Inferior parietal cortex (tissue), 1 donor: ENCODE measurements at regions not wholly inside any gene's neighbourhood (a gene's known extent, or its start where the extent isn't known, plus 50 kb on each side); places are given as distances from the start of the nearest gene placed in this dataset.
"Not testable (repeated sequence)": the region's sequence is repeated elsewhere in the genome, so short reads cannot be mapped to it uniquely, and the experiment has no call there.

Source experiments
- DNase-seq: peaks from one replicate; pipeline ENCODE4 v3.0.0-alpha.2; 2016; ENCODE audit errors: extremely low spot score

GRCh38 chr9:119763260-119763659 lies 394.0 kb upstream of the BRINP1 start:
- no peak for DNase-seq

- DNase-seq, result no peak
Measured at GRCh38 chr9:119761812-119762211, 392.6 kb upstream of the BRINP1 start.

- DNase-seq, result no peak
Measured at GRCh38 chr9:119758990-119759389, 389.8 kb upstream of the BRINP1 start.

GRCh38 chr9:119758241-119758640 lies 389.0 kb upstream of the BRINP1 start:
- DNase-seq, result no peak

- DNase-seq, result no peak
Measured at GRCh38 chr9:119739476-119739875, 370.2 kb upstream of the BRINP1 start.

- peak; percentile 39 for DNase-seq
Measured at GRCh38 chr9:119736491-119737454, 367.5 kb upstream of the BRINP1 start.

GRCh38 chr9:119727988-119728387 lies 358.8 kb upstream of the BRINP1 start:
- no peak for DNase-seq

- DNase-seq, result no peak
Measured at GRCh38 chr9:119726035-119726434, 356.8 kb upstream of the BRINP1 start.

- DNase-seq, result no peak
Measured at GRCh38 chr9:119722384-119722783, 353.1 kb upstream of the BRINP1 start.

GRCh38 chr9:119712325-119712724 lies 343.1 kb upstream of the BRINP1 start:
- no peak for DNase-seq

GRCh38 chr9:119709431-119709830 lies 340.2 kb upstream of the BRINP1 start:
- DNase-seq, result no peak

- no peak for DNase-seq
Measured at GRCh38 chr9:119707228-119707845, 338.1 kb upstream of the BRINP1 start.

- no peak for DNase-seq
Measured at GRCh38 chr9:119701651-119702050, 332.4 kb upstream of the BRINP1 start.

GRCh38 chr9:119698535-119698934 lies 329.3 kb upstream of the BRINP1 start:
- no peak for DNase-seq

GRCh38 chr9:119697996-119698395 lies 328.8 kb upstream of the BRINP1 start:
- no peak for DNase-seq

GRCh38 chr9:119689879-119690278 lies 320.6 kb upstream of the BRINP1 start:
- no peak for DNase-seq

GRCh38 chr9:119688547-119688946 lies 319.3 kb upstream of the BRINP1 start:
- peak; percentile 56 for DNase-seq

- no peak for DNase-seq
Measured at GRCh38 chr9:119677811-119678505, 308.7 kb upstream of the BRINP1 start.

GRCh38 chr9:119675951-119676350 lies 306.7 kb upstream of the BRINP1 start:
- no peak for DNase-seq

- not testable (repeated sequence) for DNase-seq
Measured at GRCh38 chr9:119672763-119673162, 303.5 kb upstream of the BRINP1 start.

- no peak for DNase-seq
Measured at GRCh38 chr9:119667916-119668315, 298.7 kb upstream of the BRINP1 start.

GRCh38 chr9:119667163-119667562 lies 297.9 kb upstream of the BRINP1 start:
- no peak for DNase-seq
